Type B pancreatic cell (in vitro differentiated cells): ENCODE measurements at regions not wholly inside any gene's neighbourhood (a gene's known extent, or its start where the extent isn't known, plus 50 kb on each side); places are given as distances from the start of the nearest gene placed in this dataset.
A peak's percentile ranks its signal among the peaks of the same experiment; 100 is the strongest.

ENCODE experiments used
- DNase-seq: peaks from one replicate; pipeline ENCODE4 v3.0.0; 2021; ENCODE audit warnings: mixed read lengths; ENCODE audit not compliant: unreplicated experiment; ENCODE audit errors: extremely low spot score
- H3K27ac Mint-ChIP-seq: 2 replicates; pipeline ENCODE4 v1.8.0; 2021; ENCODE audit warnings: mild to moderate bottlenecking, mixed read lengths
- H3K27me3 Mint-ChIP-seq: 2 replicates; pipeline ENCODE4 v1.8.0; 2021; ENCODE audit warnings: mixed read lengths
- H3K36me3 Mint-ChIP-seq: 2 replicates; pipeline ENCODE4 v1.8.0; 2021; ENCODE audit warnings: mixed read lengths
- H3K4me1 Mint-ChIP-seq: one replicate; pipeline ENCODE4 v1.8.0; 2021; ENCODE audit warnings: mixed read lengths; ENCODE audit not compliant: unreplicated experiment
- H3K4me3 Mint-ChIP-seq: 2 replicates; pipeline ENCODE4 v1.8.0; 2021; ENCODE audit warnings: mild to moderate bottlenecking, mixed read lengths
- H3K9me3 Mint-ChIP-seq: 2 replicates; pipeline ENCODE4 v1.8.0; 2021; ENCODE audit warnings: mixed read lengths
- CTCF ChIP-seq: fragments of 200-600 bp; sonication (generic); conservative IDR thresholded peaks from 2 replicates; pipeline ENCODE4 v1.5.0; 2021; ENCODE audit warnings: antibody characterized with exemption, mild to moderate bottlenecking

DNA sequence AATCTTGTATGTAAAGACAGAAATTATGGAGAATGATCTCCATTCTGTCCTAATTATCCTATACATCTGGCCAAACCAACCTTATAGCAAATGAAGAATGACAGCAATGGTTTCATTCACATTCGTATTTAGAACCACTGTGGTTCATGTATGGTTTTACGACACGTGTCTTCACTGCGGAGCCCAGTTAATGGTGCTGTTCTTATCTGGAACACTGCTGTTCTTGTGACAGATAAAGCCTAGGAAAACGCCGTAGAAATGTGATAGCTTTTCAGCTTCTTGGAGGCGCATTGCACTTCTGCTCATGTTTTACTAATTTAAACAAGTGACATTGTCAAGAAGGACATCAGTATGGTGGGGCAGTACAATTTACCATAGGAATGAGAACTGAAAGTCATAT lies 2266.4 kb upstream of the TENM3 start:
- H3K9me3 Mint-ChIP-seq: no peaks in the 10 kb centered on the region
- no peaks in the 10 kb centered on the region for H3K27me3 Mint-ChIP-seq
- no peak for DNase-seq
- no peaks in the 10 kb centered on the region for H3K36me3 Mint-ChIP-seq
- no peak overlapping the region for H3K27ac Mint-ChIP-seq
- no peaks in the 10 kb centered on the region for H3K4me1 Mint-ChIP-seq
- TF ChIP-seq CTCF: no peak
- H3K4me3 Mint-ChIP-seq: no peak overlapping the region

GRCh38 chr4:179977378-179977777 lies 2265.8 kb upstream of the TENM3 start:
- no peaks in the 10 kb centered on the region for H3K36me3 Mint-ChIP-seq
- H3K9me3 Mint-ChIP-seq: no peaks in the 10 kb centered on the region
- DNase-seq: no peak
- TF ChIP-seq CTCF: no peak
- no peak overlapping the region for H3K4me3 Mint-ChIP-seq
- no peaks in the 10 kb centered on the region for H3K27me3 Mint-ChIP-seq
- H3K27ac Mint-ChIP-seq: no peak overlapping the region
- no peaks in the 10 kb centered on the region for H3K4me1 Mint-ChIP-seq

DNA sequence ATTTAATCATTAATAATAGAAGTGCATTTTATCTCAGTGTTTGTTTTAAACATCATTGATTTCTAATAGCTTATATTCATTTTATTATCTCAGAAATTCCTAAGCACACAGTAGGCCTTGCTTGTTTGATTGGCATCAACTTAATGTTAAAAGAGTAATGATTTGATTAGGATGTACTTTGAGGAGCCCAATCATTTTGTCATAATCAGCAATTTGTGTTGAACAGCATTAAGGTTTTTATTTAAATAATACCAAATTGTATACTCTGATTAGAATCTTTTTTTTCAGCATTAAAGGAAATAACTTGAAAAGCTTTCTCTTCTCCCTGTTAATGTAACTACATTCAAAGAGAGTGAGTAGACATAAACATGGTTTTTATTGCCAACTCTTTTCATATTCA lies 2262.0 kb upstream of the TENM3 start:
- Mint-ChIP-seq H3K36me3 (no peaks in the 10 kb centered on the region), H3K4me1 (no peaks in the 10 kb centered on the region), H3K27ac (no peak overlapping the region), H3K27me3 (no peaks in the 10 kb centered on the region), H3K9me3 (no peaks in the 10 kb centered on the region), H3K4me3 (no peak overlapping the region)
- DNase-seq: no peak
- TF ChIP-seq CTCF: no peak

GRCh38 chr4:179989975-179990374 lies 2253.2 kb upstream of the TENM3 start:
- H3K4me3 Mint-ChIP-seq: no peak overlapping the region

DNA sequence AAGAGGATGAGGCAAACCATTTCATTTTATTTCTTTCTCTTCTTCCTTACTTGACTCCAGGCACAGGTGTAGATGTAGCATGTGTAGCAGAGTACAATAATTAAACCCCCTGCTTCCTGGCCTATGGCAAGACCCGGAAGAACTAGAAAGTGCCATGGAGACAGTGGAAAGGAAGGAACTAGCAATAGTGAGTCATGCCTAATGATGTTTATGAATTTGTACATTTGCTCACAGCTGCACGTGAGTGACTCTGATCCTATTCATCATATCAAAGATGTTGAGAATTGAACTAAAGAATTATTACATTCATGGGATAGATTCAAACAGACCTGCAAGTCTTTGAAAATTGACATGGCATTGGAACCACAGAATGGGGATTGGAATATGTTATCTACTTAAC lies 2233.9 kb upstream of the TENM3 start:
- no peak for DNase-seq
- Mint-ChIP-seq H3K9me3 (no peaks in the 10 kb centered on the region), H3K4me3 (no peak overlapping the region), H3K4me1 (no peaks in the 10 kb centered on the region), H3K27ac (no peak overlapping the region), H3K36me3 (no peaks in the 10 kb centered on the region), H3K27me3 (no peaks in the 10 kb centered on the region)
- no peak for TF ChIP-seq CTCF

More at GRCh38 chr4:179989975-179990374, 2253.2 kb upstream of the TENM3 start:
- H3K4me1 Mint-ChIP-seq: no peaks in the 10 kb centered on the region
- no peaks in the 10 kb centered on the region for H3K9me3 Mint-ChIP-seq
- H3K36me3 Mint-ChIP-seq: no peaks in the 10 kb centered on the region
- no peak for DNase-seq
- no peak overlapping the region for H3K27ac Mint-ChIP-seq
- H3K27me3 Mint-ChIP-seq: no peaks in the 10 kb centered on the region
- TF ChIP-seq CTCF: no peak

DNA sequence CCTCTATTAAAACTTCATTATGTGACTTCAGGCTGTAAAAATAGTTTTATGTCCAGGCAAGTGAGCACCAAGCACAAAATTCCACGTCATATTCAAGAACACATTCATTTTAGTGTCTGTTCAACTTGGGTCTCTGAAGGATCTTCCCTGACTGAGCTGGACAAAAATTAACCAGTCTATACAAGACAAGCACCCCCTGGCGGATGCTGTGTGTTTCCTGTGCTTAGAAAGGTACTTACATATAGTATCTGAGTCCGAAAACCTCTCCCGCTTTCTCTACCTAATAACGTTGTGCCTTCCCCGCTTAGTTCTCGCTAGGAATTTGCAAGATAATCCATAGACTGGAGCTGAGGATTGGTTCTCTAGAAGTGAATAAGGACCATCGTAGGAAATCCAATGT lies 2214.5 kb upstream of the TENM3 start:
- no peaks in the 10 kb centered on the region for H3K4me1 Mint-ChIP-seq
- H3K36me3 Mint-ChIP-seq: no peaks in the 10 kb centered on the region
- H3K27ac Mint-ChIP-seq: no peak overlapping the region
- H3K4me3 Mint-ChIP-seq: no peak overlapping the region
- no peaks in the 10 kb centered on the region for H3K9me3 Mint-ChIP-seq
- DNase-seq: no peak
- peaks cover 4% of the 10 kb centered on the region for H3K27me3 Mint-ChIP-seq
- peak; percentile 70 for TF ChIP-seq CTCF
